ENCODE measurements at regions not wholly inside any gene's neighbourhood (a gene's known extent, or its start where the extent isn't known, plus 50 kb on each side); places are given as distances from the start of the nearest gene placed in this dataset.

- TF ChIP-seq CTCF (IDR thresholded peaks at IDR 0.05) (no peak), EZH2 (IDR thresholded peaks at IDR 0.05; ENCODE audit: borderline replicate concordance, insufficient read depth, low read depth, low read length, poor library complexity, severe bottlenecking) (no peak)
These were observed 347.6 kb downstream of the CYRIA start for GRCh38 chr2:16318051-16318450.

Data from B cell (primary cell).